Ectodermal cell (in vitro differentiated cells): ENCODE measurements at regions not wholly inside any gene's neighbourhood (a gene's known extent, or its start where the extent isn't known, plus 50 kb on each side); places are given as distances from the start of the nearest gene placed in this dataset.

Experiments used
- H3K27ac ChIP-seq: 2 replicates; pipeline ENCODE4 v1.7.0; 2013; ENCODE audit warnings: mild to moderate bottlenecking, low read depth, low read length; ENCODE audit not compliant: insufficient read depth, poor library complexity, severe bottlenecking
- H3K27me3 ChIP-seq: 2 replicates; pipeline ENCODE4 v1.7.0; 2013; ENCODE audit warnings: mild to moderate bottlenecking, low read length; ENCODE audit not compliant: insufficient read depth, control insufficient read depth, poor library complexity, severe bottlenecking
- H3K36me3 ChIP-seq: one replicate; pipeline ENCODE4 v1.7.0; 2013; ENCODE audit warnings: low read length; ENCODE audit not compliant: control insufficient read depth, insufficient read depth
- H3K4me1 ChIP-seq: one replicate; pipeline ENCODE4 v1.7.0; 2013; ENCODE audit warnings: low read length; ENCODE audit not compliant: control insufficient read depth, insufficient read depth
- H3K4me3 ChIP-seq: 2 replicates; pipeline ENCODE4 v1.7.0; 2013; ENCODE audit warnings: low read depth, low read length, control low read depth; ENCODE audit not compliant: insufficient read depth
- H3K9me3 ChIP-seq: 2 replicates; pipeline ENCODE4 v1.7.0; 2013; ENCODE audit warnings: mild to moderate bottlenecking, low read length, moderate library complexity; ENCODE audit not compliant: control insufficient read depth
- WGBS, 2 experiments: methylation state at CpG; one replicate each; pipeline ENCODE4 v1.1.7; 2013; ENCODE audit warnings: missing lambda C conversion rate in 2 of 2; 5-methylcytosine and 5-hydroxymethylcytosine counted together

GRCh38 chr16:8184854-8185253 is 405.5 kb downstream of the TMEM114 start:
- peaks cover 2% of the 10 kb centered on the region for H3K4me1 ChIP-seq
- H3K36me3 ChIP-seq = no peaks in the 10 kb centered on the region
- no peak overlapping the region for H3K27ac ChIP-seq
- WGBS, 2 experiments = 93 to 100% methylated on average over 1 of the region's 1 CpG
- no peak overlapping the region for H3K4me3 ChIP-seq
- peaks cover 3% of the 10 kb centered on the region for H3K27me3 ChIP-seq
- H3K9me3 ChIP-seq = no peaks in the 10 kb centered on the region

- H3K4me1 ChIP-seq = peaks cover 3% of the 10 kb centered on the region
- H3K27ac ChIP-seq = no peak overlapping the region
- H3K27me3 ChIP-seq = peaks cover 3% of the 10 kb centered on the region
- WGBS, 2 experiments = 96% methylated on average over 9 to 10 of the region's 11 CpGs
- no peaks in the 10 kb centered on the region for H3K36me3 ChIP-seq
- H3K9me3 ChIP-seq = no peaks in the 10 kb centered on the region
- H3K4me3 ChIP-seq = no peak overlapping the region
Measured at GRCh38 chr16:8183176-8184099, 406.9 kb downstream of the TMEM114 start.

- Histone ChIP-seq H3K36me3 (no peaks in the 10 kb centered on the region), H3K9me3 (no peaks in the 10 kb centered on the region), H3K27me3 (peaks cover 3% of the 10 kb centered on the region), H3K27ac (no peak overlapping the region), H3K4me1 (peaks cover 3% of the 10 kb centered on the region), H3K4me3 (no peak overlapping the region)
- WGBS, 2 experiments = 85 to 93% methylated on average over 7 of the region's 7 CpGs
Measured at GRCh38 chr16:8182761-8183160, 407.6 kb downstream of the TMEM114 start.

GRCh38 chr16:8179615-8180014 is 410.7 kb downstream of the TMEM114 start:
- Histone ChIP-seq H3K36me3 (no peaks in the 10 kb centered on the region), H3K9me3 (no peaks in the 10 kb centered on the region), H3K4me3 (no peak overlapping the region), H3K27me3 (peaks cover 3% of the 10 kb centered on the region), H3K4me1 (peaks cover 3% of the 10 kb centered on the region), H3K27ac (no peak overlapping the region)
- 65 to 75% methylated on average over 5 of the region's 5 CpGs for WGBS, 2 experiments

GRCh38 chr16:8178271-8178670 is 412.0 kb downstream of the TMEM114 start:
- no peaks in the 10 kb centered on the region for H3K9me3 ChIP-seq
- WGBS, 2 experiments = 93 to 94% methylated on average over 8 of the region's 8 CpGs
- peaks cover 3% of the 10 kb centered on the region for H3K27me3 ChIP-seq
- no peak overlapping the region for H3K27ac ChIP-seq
- H3K4me3 ChIP-seq = no peak overlapping the region
- peaks cover 3% of the 10 kb centered on the region for H3K4me1 ChIP-seq
- H3K36me3 ChIP-seq = no peaks in the 10 kb centered on the region

GRCh38 chr16:8175411-8175810 is 414.9 kb downstream of the TMEM114 start:
- WGBS, 2 experiments = 90 to 92% methylated on average over 3 of the region's 3 CpGs
- Histone ChIP-seq H3K27me3 (peaks cover 3% of the 10 kb centered on the region), H3K4me1 (peaks cover 3% of the 10 kb centered on the region), H3K27ac (no peak overlapping the region), H3K9me3 (no peaks in the 10 kb centered on the region), H3K4me3 (no peak overlapping the region), H3K36me3 (no peaks in the 10 kb centered on the region)

GRCh38 chr16:8173111-8173644 is 417.1 kb downstream of the TMEM114 start:
- Histone ChIP-seq H3K27ac (no peak overlapping the region), H3K36me3 (no peaks in the 10 kb centered on the region), H3K4me3 (no peak overlapping the region), H3K9me3 (no peaks in the 10 kb centered on the region), H3K4me1 (no peaks in the 10 kb centered on the region), H3K27me3 (no peaks in the 10 kb centered on the region)
- WGBS, 2 experiments = 35 to 36% methylated on average over 15 to 16 of the region's 16 CpGs

- Histone ChIP-seq H3K36me3 (no peaks in the 10 kb centered on the region), H3K27me3 (no peaks in the 10 kb centered on the region), H3K4me1 (no peaks in the 10 kb centered on the region), H3K9me3 (no peaks in the 10 kb centered on the region), H3K27ac (no peak overlapping the region), H3K4me3 (no peak overlapping the region)
- WGBS, 2 experiments = 88 to 89% methylated on average over 7 of the region's 7 CpGs
Measured at GRCh38 chr16:8172551-8172950, 417.8 kb downstream of the TMEM114 start.

- H3K27me3 ChIP-seq = no peaks in the 10 kb centered on the region
- no peak overlapping the region for H3K4me3 ChIP-seq
- H3K4me1 ChIP-seq = no peaks in the 10 kb centered on the region
- H3K36me3 ChIP-seq = no peaks in the 10 kb centered on the region
- no peak overlapping the region for H3K27ac ChIP-seq
- H3K9me3 ChIP-seq = no peaks in the 10 kb centered on the region
- 94 to 95% methylated on average over 9 of the region's 10 CpGs for WGBS, 2 experiments
Measured at GRCh38 chr16:8168016-8168415, 422.3 kb downstream of the TMEM114 start.

- Histone ChIP-seq H3K36me3 (no peaks in the 10 kb centered on the region), H3K9me3 (no peaks in the 10 kb centered on the region), H3K27ac (no peak overlapping the region), H3K4me3 (no peak overlapping the region), H3K27me3 (no peaks in the 10 kb centered on the region), H3K4me1 (no peaks in the 10 kb centered on the region)
- 92 to 95% methylated on average over 5 of the region's 5 CpGs for WGBS, 2 experiments
Measured at GRCh38 chr16:8167436-8167835, 422.9 kb downstream of the TMEM114 start.
